H1 (cell line): ENCODE measurements at regions not wholly inside any gene's neighbourhood (a gene's known extent, or its start where the extent isn't known, plus 50 kb on each side); places are given as distances from the start of the nearest gene placed in this dataset.

ENCODE experiments used
- CTCF ChIA-PET: fragments of 300-600 bp; sonication (Branson Sonifier 250); formaldehyde crosslinking; loops from one replicate; lab custom pipeline; 2021; ENCODE audit not compliant: partially characterized antibody; lab: Charles Lee
- POLR2A ChIA-PET: fragments of 300-600 bp; sonication (Branson Sonifier 250); formaldehyde crosslinking; loops from one replicate; lab custom pipeline; 2021; ENCODE audit warnings: inconsistent platforms; ENCODE audit not compliant: partially characterized antibody; lab: Charles Lee
- DNase-seq, 2 experiments: peaks; one replicate each; pipeline versions ENCODE4 v3.0.0 to v3.0.0-alpha.2; 2010 to 2022; ENCODE audit warnings: low spot score in 2 of 2, low read depth in 1 of 2, mixed read lengths in 1 of 2
- FAIRE-seq: peaks from 2 replicates; lab custom pipeline; 2011; peaks lifted over from hg19 to GRCh38; lab: Jason Lieb, UNC
- H2AFZ ChIP-seq: 2 replicates; pipeline ENCODE4 v1.8.1; 2012; ENCODE audit warnings: low read length, inconsistent platforms
- H2AK5ac ChIP-seq: 2 replicates; pipeline ENCODE4 v1.6.1; 2013; ENCODE audit warnings: low read depth, low read length
- H2BK120ac ChIP-seq: replicated peaks from 2 replicates; pipeline ENCODE3; 2013; ENCODE audit warnings: low read depth, low read length, inconsistent platforms
- H2BK12ac ChIP-seq: 2 replicates; pipeline ENCODE4 v1.6.1; 2013; ENCODE audit warnings: low read depth, low read length
- H2BK15ac ChIP-seq: 2 replicates; pipeline ENCODE4 v1.6.1; 2013; ENCODE audit warnings: low read length
- H2BK20ac ChIP-seq: 2 replicates; pipeline ENCODE4 v1.6.1; 2013; ENCODE audit warnings: low read length
- H2BK5ac ChIP-seq: 2 replicates; pipeline ENCODE4 v1.6.1; 2013; ENCODE audit warnings: low read depth, low read length
- H3K14ac ChIP-seq: 2 replicates; pipeline ENCODE4 v1.6.1; 2013; ENCODE audit warnings: inconsistent platforms; ENCODE audit not compliant: insufficient read length
- H3K18ac ChIP-seq: 2 replicates; pipeline ENCODE4 v1.6.1; 2013; ENCODE audit warnings: low read length; ENCODE audit errors: extremely low read depth
- H3K23ac ChIP-seq: 2 replicates; pipeline ENCODE4 v1.6.1; 2013; ENCODE audit warnings: inconsistent platforms; ENCODE audit not compliant: insufficient read length
- H3K23me2 ChIP-seq: 2 replicates; pipeline ENCODE4 v1.6.1; 2013; ENCODE audit warnings: low read depth, low read length
- H3K27ac ChIP-seq: 2 replicates; pipeline ENCODE4 v1.6.1; 2011; ENCODE audit warnings: low read depth, low read length, inconsistent platforms
- H3K27me3 ChIP-seq, 4 experiments: replicated peaks in 1 of 4; 1 replicate in 1 of 4; 2 replicates in 3 of 4; pipeline versions ENCODE4 v1.6.1 to v1.8.1; 2011 to 2013; ENCODE audit warnings: low read length in 3 of 4, mild to moderate bottlenecking in 3 of 4, inconsistent platforms in 2 of 4, mixed read lengths in 2 of 4, moderate library complexity in 1 of 4; ENCODE audit not compliant: control insufficient read depth in 3 of 4, insufficient read depth in 3 of 4; ENCODE audit errors: extremely low read depth in 1 of 4
- H3K36me3 ChIP-seq, 4 experiments: 2 replicates each; pipeline versions ENCODE4 v1.6.1 to v1.8.1; 2011 to 2013; ENCODE audit warnings: mild to moderate bottlenecking in 4 of 4, low read length in 3 of 4, moderate library complexity in 2 of 4, control low read depth in 1 of 4, inconsistent platforms in 1 of 4; ENCODE audit not compliant: insufficient read depth in 4 of 4, control insufficient read depth in 2 of 4
- H3K4ac ChIP-seq: replicated peaks from 2 replicates; pipeline ENCODE3; 2013; ENCODE audit warnings: low read length, low read depth, mixed read lengths, inconsistent platforms; ENCODE audit not compliant: insufficient read length
- H3K4me1 ChIP-seq, 4 experiments: replicated peaks in 1 of 4; 1 replicate in 1 of 4; 2 replicates in 3 of 4; pipeline versions ENCODE4 v1.6.1 to v1.8.1; 2011 to 2013; ENCODE audit warnings: low read length in 3 of 4, inconsistent platforms in 2 of 4, mixed read lengths in 1 of 4; ENCODE audit not compliant: insufficient read depth in 4 of 4, control insufficient read depth in 3 of 4
- H3K4me2 ChIP-seq, 2 experiments: 2 replicates each; pipeline versions ENCODE4 v1.6.1 to v1.8.1; 2011 to 2013; ENCODE audit warnings: low read depth in 2 of 2, low read length in 2 of 2, control low read depth in 1 of 2, inconsistent platforms in 1 of 2, mild to moderate bottlenecking in 1 of 2; ENCODE audit not compliant: insufficient read depth in 1 of 2
- H3K4me3 ChIP-seq, 4 experiments: fragments of 200-600, 300-600 bp in 1 of 4; sonication (generic), shearing (Covaris generic), sonication (Bioruptor Twin) in 1 of 4; 2 replicates each; pipeline versions ENCODE4 v1.5.1 to v1.8.1; 2011 to 2016; ENCODE audit warnings: low read length in 4 of 4, low read depth in 3 of 4, control low read depth in 2 of 4, inconsistent platforms in 2 of 4, mild to moderate bottlenecking in 2 of 4, mixed read lengths in 1 of 4, moderate library complexity in 1 of 4; ENCODE audit not compliant: insufficient read depth in 2 of 4; ENCODE audit errors: extremely low read depth in 1 of 4
- H3K56ac ChIP-seq: replicated peaks from 2 replicates; pipeline ENCODE3; 2013; ENCODE audit warnings: low read depth, mild to moderate bottlenecking, mixed read lengths, low read length, inconsistent platforms; ENCODE audit not compliant: insufficient read length
- H3K79me1 ChIP-seq: 2 replicates; pipeline ENCODE4 v1.6.1; 2013; ENCODE audit warnings: low read depth, low read length, control low read depth
- H3K79me2 ChIP-seq, 2 experiments: 2 replicates each; pipeline versions ENCODE4 v1.6.1 to v1.8.1; 2012 to 2013; ENCODE audit warnings: low read length in 2 of 2, mild to moderate bottlenecking in 2 of 2, inconsistent platforms in 1 of 2; ENCODE audit not compliant: insufficient read depth in 2 of 2, control insufficient read depth in 1 of 2
- H3K9ac ChIP-seq, 4 experiments: replicated peaks in 1 of 4; 1 replicate in 1 of 4; 2 replicates in 3 of 4; pipeline versions ENCODE4 v1.6.1 to v1.8.1; 2011 to 2013; ENCODE audit warnings: low read depth in 3 of 4, low read length in 3 of 4, control low read depth in 2 of 4, mild to moderate bottlenecking in 2 of 4, moderate library complexity in 2 of 4, inconsistent platforms in 1 of 4; ENCODE audit errors: extremely low read depth in 1 of 4
- H3K9me3 ChIP-seq, 2 experiments: 2 replicates each; pipeline versions ENCODE4 v1.6.1 to v1.8.1; 2012 to 2013; ENCODE audit warnings: mild to moderate bottlenecking in 2 of 2, moderate library complexity in 2 of 2, control low read depth in 1 of 2, inconsistent platforms in 1 of 2, low read depth in 1 of 2, low read length in 1 of 2, mixed read lengths in 1 of 2; ENCODE audit not compliant: insufficient read depth in 2 of 2
- H4K20me1 ChIP-seq, 2 experiments: replicated peaks in 1 of 2; 2 replicates each; pipeline versions ENCODE3 to v1.8.1; 2011 to 2013; ENCODE audit warnings: inconsistent platforms in 2 of 2, low read length in 2 of 2, mild to moderate bottlenecking in 1 of 2; ENCODE audit not compliant: insufficient read depth in 2 of 2, control insufficient read depth in 1 of 2
- H4K5ac ChIP-seq: 2 replicates; pipeline ENCODE4 v1.6.1; 2013; ENCODE audit warnings: low read length, low read depth, mixed read lengths, inconsistent platforms; ENCODE audit not compliant: insufficient read length
- H4K8ac ChIP-seq: 2 replicates; pipeline ENCODE4 v1.8.0; 2013; ENCODE audit warnings: mild to moderate bottlenecking, moderate library complexity, low read length, inconsistent platforms; ENCODE audit not compliant: insufficient read depth; ENCODE audit errors: extremely low read depth
- H4K91ac ChIP-seq: replicated peaks from 2 replicates; pipeline ENCODE3; 2013; ENCODE audit warnings: low read length, mixed read lengths, inconsistent platforms; ENCODE audit not compliant: insufficient read length
- ASH2L ChIP-seq: fragments of 200-600, 300-600 bp; sonication (generic); IDR thresholded peaks from one replicate; pipeline ENCODE4 v1.7.1; 2017; ENCODE audit warnings: low read length
- BACH1 ChIP-seq: IDR thresholded peaks from 2 replicates; pipeline ENCODE4 v1.6.1; 2012; ENCODE audit warnings: low read length, improper control_type of control experiment
- CTCF ChIP-seq, 3 experiments: IDR thresholded peaks; 1 replicate in 2 of 3; 2 replicates in 1 of 3; pipeline versions ENCODE4 v1.5.1 to v1.6.1; 2011; ENCODE audit warnings: low read length in 3 of 3, mild to moderate bottlenecking in 3 of 3, inconsistent platforms in 2 of 3, low read depth in 1 of 3, moderate library complexity in 1 of 3; ENCODE audit not compliant: insufficient read depth in 1 of 3; ENCODE audit errors: control extremely low read depth in 1 of 3
- EP300 ChIP-seq, 2 experiments: IDR thresholded peaks; 1 replicate in 1 of 2; 2 replicates in 1 of 2; pipeline ENCODE4 v1.6.1; 2011 to 2012; ENCODE audit warnings: low read depth in 2 of 2, low read length in 2 of 2, mild to moderate bottlenecking in 2 of 2, borderline replicate concordance in 1 of 2, inconsistent platforms in 1 of 2, moderate library complexity in 1 of 2
- MAFK ChIP-seq: IDR thresholded peaks from 2 replicates; pipeline ENCODE4 v1.6.1; 2012; ENCODE audit warnings: low read depth, mild to moderate bottlenecking, improper control_type of control experiment, low read length
- NANOG ChIP-seq: IDR thresholded peaks from 2 replicates; pipeline ENCODE4 v1.6.1; 2011; ENCODE audit warnings: low read length, low read depth, mild to moderate bottlenecking, inconsistent platforms; ENCODE audit not compliant: insufficient read depth, poor library complexity, severe bottlenecking
- SIN3A ChIP-seq, 2 experiments: IDR thresholded peaks in 1 of 2; conservative IDR thresholded peaks in 1 of 2; 2 replicates each; pipeline ENCODE4 v1.6.1; 2011 to 2012; ENCODE audit warnings: low read length in 2 of 2, improper control_type of control experiment in 1 of 2, low read depth in 1 of 2, mild to moderate bottlenecking in 1 of 2
- SP4 ChIP-seq: IDR thresholded peaks from 2 replicates; pipeline ENCODE4 v1.6.1; 2012; ENCODE audit warnings: low read length, inconsistent platforms
- SUZ12 ChIP-seq: fragments of 200-600 bp; sonication (generic); IDR thresholded peaks from 2 replicates; pipeline ENCODE4 v1.6.1; 2012; ENCODE audit warnings: mild to moderate bottlenecking, inconsistent platforms, low read length, moderate library complexity, mixed read lengths
- USF2 ChIP-seq: IDR thresholded peaks from 2 replicates; pipeline ENCODE4 v1.6.1; 2011; ENCODE audit warnings: low read length, improper control_type of control experiment
- ZNF274 ChIP-seq: IDR thresholded peaks from 2 replicates; pipeline ENCODE4 v1.7.0; 2012; ENCODE audit warnings: low read length, borderline replicate concordance; ENCODE audit errors: extremely low read depth
- WGBS, 2 experiments: shearing (Covaris generic) in 1 of 2; methylation state at CpG; one replicate each; pipeline versions ENCODE4 v1.1.6 to v1.1.7; 2013 to 2015; ENCODE audit warnings: low lambda C conversion rate in 2 of 2, mixed read lengths in 2 of 2, inconsistent platforms in 1 of 2, low coverage in 1 of 2, missing lambda C conversion rate in 1 of 2; ENCODE audit not compliant: insufficient replicate concordance in 2 of 2, insufficient coverage in 1 of 2, insufficient read length in 1 of 2; ENCODE audit errors: extremely low coverage in 1 of 2, missing lambda C conversion rate in 1 of 2; 5-methylcytosine and 5-hydroxymethylcytosine counted together

- H3K23ac ChIP-seq, result no peak overlapping the region
- POLR2A ChIA-PET, result no interaction called here
- H2AK5ac ChIP-seq, result no peak overlapping the region
- no peak overlapping the region for H3K4me3 ChIP-seq
- DNase-seq (no peak), FAIRE-seq (no peak)
- no peaks in the 10 kb centered on the region for H3K79me2 ChIP-seq
- H3K4ac ChIP-seq, result no peak overlapping the region
- no peaks in the 10 kb centered on the region for H3K36me3 ChIP-seq
- H3K23me2 ChIP-seq, result no peaks in the 10 kb centered on the region
- H2BK5ac ChIP-seq, result no peak overlapping the region
- no peak overlapping the region for H4K91ac ChIP-seq
- H3K4me1 ChIP-seq, result no peaks in the 10 kb centered on the region
- H4K8ac ChIP-seq, result no peak overlapping the region
- no peak overlapping the region for H4K5ac ChIP-seq
- 88% methylated on average over 3 of the region's 3 CpGs; no CpG with 5 or more reads in 1 of the 2 experiments for WGBS, 2 experiments
- no peak overlapping the region for H3K27ac ChIP-seq
- no peak overlapping the region for H3K4me2 ChIP-seq
- no peak overlapping the region for H2BK12ac ChIP-seq
- CTCF ChIA-PET, result interaction anchor here (1.5 kb wide), 1 partner anchor 191 kb away, joined by 3 read pairs; no protein-coding TSS in a partner anchor
- no peak overlapping the region for H3K56ac ChIP-seq
- H2BK20ac ChIP-seq, result no peak overlapping the region
- peaks cover 0 to 5% of the 10 kb centered on the region in 2 experiments; a peak in 1 of 4 replicates for H3K9me3 ChIP-seq
- no peaks in the 10 kb centered on the region for H3K79me1 ChIP-seq
- H3K9ac ChIP-seq, result no peak overlapping the region
- H2BK15ac ChIP-seq, result no peak overlapping the region
- H4K20me1 ChIP-seq, result no peaks in the 10 kb centered on the region
- no peaks in the 10 kb centered on the region for H3K27me3 ChIP-seq
- H3K18ac ChIP-seq, result no peak overlapping the region
- H2AFZ ChIP-seq, result no peak overlapping the region
- H3K14ac ChIP-seq, result no peak overlapping the region
- H2BK120ac ChIP-seq, result no peak overlapping the region
- TF ChIP-seq MAFK (no peak), SIN3A (conservative IDR thresholded peaks at IDR 0.05 in 1 of 2, IDR thresholded peaks at IDR 0.05 in 1 of 2; ENCODE audit: low read depth in 1 of 2, low read length in 2 of 2) (no peak), SUZ12 (no peak), BACH1 (no peak), ASH2L (no peak), CTCF (IDR thresholded peaks at IDR 0.05; ENCODE audit: control extremely low read depth in 1 of 3, insufficient read depth in 1 of 3, low read depth in 1 of 3, low read length in 3 of 3) (no peak), SP4 (no peak), ZNF274 (no peak), USF2 (no peak), NANOG (no peak), EP300 (IDR thresholded peaks at IDR 0.05; ENCODE audit: borderline replicate concordance in 1 of 2, low read depth in 2 of 2, low read length in 2 of 2) (no peak)
These were observed 62.3 kb upstream of the NNAT start for GRCh38 chr20:37458761-37459160.
